ENCODE measurements at regions not wholly inside any gene's neighbourhood (a gene's known extent, or its start where the extent isn't known, plus 50 kb on each side); places are given as distances from the start of the nearest gene placed in this dataset.
"Not testable (repeated sequence)": the region's sequence is repeated elsewhere in the genome, so short reads cannot be mapped to it uniquely, and the experiment has no call there.

GRCh38 chrX:3914059-3914458 is 200.6 kb upstream of the PRKX start:
- not testable (repeated sequence) for TF ChIP-seq CTCF (IDR thresholded peaks at IDR 0.05); ZFX (IDR thresholded peaks at IDR 0.05; ENCODE audit: borderline replicate concordance)
